SK-N-SH (cell line): ENCODE measurements at regions not wholly inside any gene's neighbourhood (a gene's known extent, or its start where the extent isn't known, plus 50 kb on each side); places are given as distances from the start of the nearest gene placed in this dataset.

ENCODE experiments used
- CTCF ChIA-PET: fragments of 300-600, 350-600 bp; formaldehyde crosslinking; extraction: SDS; loops from one replicate; lab custom pipeline; 2021; lab: Yijun Ruan, JAX
- POLR2A ChIA-PET: fragments of 350-600 bp; sonication (Branson Sonifier 250); formaldehyde crosslinking; extraction: SDS; loops from one replicate; lab custom pipeline; 2020; ENCODE audit warnings: antibody characterized with exemption, inconsistent platforms; lab: Yijun Ruan, JAX
- DNase-seq: peaks from one replicate; pipeline ENCODE4 v3.0.0; 2012
- H2AFZ ChIP-seq: fragments of 200-600 bp; sonication (generic); 2 replicates; pipeline ENCODE4 v1.8.1; 2016; ENCODE audit warnings: antibody characterized with exemption, mild to moderate bottlenecking, low read depth
- H3F3A ChIP-seq: fragments of 200-600 bp; sonication (generic); replicated peaks from 2 replicates; pipeline ENCODE3; 2016; ENCODE audit warnings: antibody characterized with exemption, mild to moderate bottlenecking; ENCODE audit not compliant: insufficient read depth
- H3K27ac ChIP-seq, 2 experiments: fragments of 200-500 bp in 1 of 2; fragments of 200-600 bp in 1 of 2; sonication (Bioruptor generic) in 1 of 2; sonication (generic), shearing (Covaris generic) in 1 of 2; 2 replicates each; pipeline versions ENCODE4 v1.5.1 to v1.6.1; 2014 to 2016; ENCODE audit warnings: low read depth in 2 of 2, inconsistent platforms in 1 of 2, low read length in 1 of 2, mild to moderate bottlenecking in 1 of 2, mixed read lengths in 1 of 2
- H3K27me3 ChIP-seq: fragments of 200-600 bp; sonication (generic), shearing (Covaris generic); 2 replicates; pipeline ENCODE4 v1.6.1; 2016; ENCODE audit warnings: mixed run types; ENCODE audit not compliant: insufficient read depth
- H3K36me3 ChIP-seq, 2 experiments: fragments of 200-500 bp in 1 of 2; fragments of 200-600 bp in 1 of 2; sonication (Bioruptor generic) in 1 of 2; sonication (generic) in 1 of 2; replicated peaks in 1 of 2; 2 replicates each; pipeline versions ENCODE3 to v1.5.1; 2014 to 2016; ENCODE audit warnings: low read length in 1 of 2, mild to moderate bottlenecking in 1 of 2; ENCODE audit not compliant: insufficient read depth in 2 of 2, control insufficient read depth in 1 of 2
- H3K4me1 ChIP-seq, 2 experiments: fragments of 200-500 bp in 1 of 2; fragments of 200-600 bp in 1 of 2; sonication (Bioruptor generic) in 1 of 2; sonication (generic), shearing (Covaris generic) in 1 of 2; 2 replicates each; pipeline versions ENCODE4 v1.5.1 to v1.6.1; 2014 to 2016; ENCODE audit warnings: low read depth in 1 of 2, low read length in 1 of 2, mixed run types in 1 of 2; ENCODE audit not compliant: insufficient read depth in 2 of 2, control insufficient read depth in 1 of 2
- H3K4me2 ChIP-seq: fragments of 200-600 bp; sonication (generic), shearing (Covaris generic); 2 replicates; pipeline ENCODE4 v1.6.1; 2017; ENCODE audit warnings: mixed run types
- H3K4me3 ChIP-seq, 2 experiments: fragments of 200-500 bp in 1 of 2; fragments of 200-600 bp in 1 of 2; sonication (Bioruptor generic) in 1 of 2; sonication (generic), shearing (Covaris generic) in 1 of 2; 2 replicates each; pipeline versions ENCODE4 v1.5.1 to v1.8.1; 2014 to 2016; ENCODE audit warnings: low read depth in 2 of 2, inconsistent platforms in 1 of 2, low read length in 1 of 2, mild to moderate bottlenecking in 1 of 2, mixed read lengths in 1 of 2, moderate library complexity in 1 of 2
- H3K79me2 ChIP-seq: fragments of 200-600 bp; sonication (generic); 2 replicates; pipeline ENCODE4 v1.8.1; 2017; ENCODE audit warnings: mild to moderate bottlenecking; ENCODE audit not compliant: insufficient read depth
- H3K9ac ChIP-seq: fragments of 200-600 bp; sonication (generic); 2 replicates; pipeline ENCODE4 v1.6.1; 2017; ENCODE audit warnings: mixed run types
- H3K9me2 ChIP-seq: fragments of 200-600 bp; sonication (generic); 2 replicates; pipeline ENCODE4 v1.6.1; 2017; ENCODE audit warnings: mixed run types
- H3K9me3 ChIP-seq: fragments of 200-600 bp; sonication (generic); 2 replicates; pipeline ENCODE4 v1.6.1; 2017; ENCODE audit warnings: mixed run types, mild to moderate bottlenecking, moderate library complexity
- H4K20me1 ChIP-seq: fragments of 200-600 bp; sonication (generic); 2 replicates; pipeline ENCODE4 v1.6.1; 2017; ENCODE audit warnings: mild to moderate bottlenecking, mixed run types; ENCODE audit not compliant: insufficient read depth
- CHD2 ChIP-seq: fragments of 150-350 bp; IDR thresholded peaks from 2 replicates; pipeline ENCODE4 v1.6.1; 2018; ENCODE audit warnings: low read length; ENCODE audit not compliant: partially characterized antibody
- CTCF ChIP-seq: fragments of 200-600 bp; sonication (generic); IDR thresholded peaks from 2 replicates; pipeline ENCODE4 v1.6.1; 2017; ENCODE audit warnings: antibody characterized with exemption, mild to moderate bottlenecking, moderate library complexity
- ELF1 ChIP-seq: IDR thresholded peaks from 2 replicates; pipeline ENCODE4 v1.4.0; 2012
- EP300 ChIP-seq, 2 experiments: IDR thresholded peaks; 2 replicates each; pipeline versions ENCODE4 v1.4.0 to v1.6.1; 2012; ENCODE audit warnings: borderline replicate concordance in 1 of 2, low read depth in 1 of 2, low read length in 1 of 2
- EZH2phosphoT487 ChIP-seq: fragments of 200-600 bp; sonication (generic); IDR thresholded peaks from 2 replicates; pipeline ENCODE4 v1.6.1; 2017; ENCODE audit warnings: low read depth, mixed run types, mild to moderate bottlenecking, antibody characterized with exemption, moderate library complexity, borderline replicate concordance
- FOXM1 ChIP-seq: IDR thresholded peaks from 2 replicates; pipeline ENCODE4 v1.4.0; 2012; ENCODE audit warnings: low read depth, mild to moderate bottlenecking
- GABPA ChIP-seq: IDR thresholded peaks from 2 replicates; pipeline ENCODE4 v1.4.0; 2012; ENCODE audit warnings: low read depth, mild to moderate bottlenecking
- GATA2 ChIP-seq: sonication (generic); formaldehyde crosslinking; IDR thresholded peaks from 2 replicates; pipeline ENCODE4 v1.5.0; 2020; ENCODE audit warnings: mild to moderate bottlenecking, missing genetic modification reagents
- MXI1 ChIP-seq: IDR thresholded peaks from 2 replicates; pipeline ENCODE4 v1.6.1; 2012; ENCODE audit warnings: mild to moderate bottlenecking, low read depth, low read length, improper control_type of control experiment
- NRF1 ChIP-seq: IDR thresholded peaks from 2 replicates; pipeline ENCODE4 v1.6.1; 2012; ENCODE audit warnings: low read depth, mild to moderate bottlenecking, low read length
- PBX3 ChIP-seq: IDR thresholded peaks from 2 replicates; pipeline ENCODE4; 2012
- RAD21 ChIP-seq: IDR thresholded peaks from 2 replicates; pipeline ENCODE4 v1.6.1; 2012; ENCODE audit warnings: mild to moderate bottlenecking, low read length
- SIN3A ChIP-seq: IDR thresholded peaks from 2 replicates; pipeline ENCODE4 v1.6.1; 2012; ENCODE audit warnings: low read depth, mild to moderate bottlenecking, low read length, moderate library complexity, borderline replicate concordance
- TAF1 ChIP-seq: IDR thresholded peaks from 2 replicates; pipeline ENCODE4 v1.6.1; 2012; ENCODE audit warnings: low read depth, mild to moderate bottlenecking, low read length, moderate library complexity, borderline replicate concordance
- TEAD4 ChIP-seq: IDR thresholded peaks from 2 replicates; pipeline ENCODE4 v1.4.0; 2012; ENCODE audit warnings: mild to moderate bottlenecking, borderline replicate concordance; ENCODE audit not compliant: insufficient read depth
- USF2 ChIP-seq: fragments of 150-350 bp; IDR thresholded peaks from 2 replicates; pipeline ENCODE4 v1.6.1; 2017; ENCODE audit warnings: antibody characterized with exemption, low read length, low read depth, borderline replicate concordance
- YY1 ChIP-seq: IDR thresholded peaks from 2 replicates; pipeline ENCODE4 v1.4.0; 2012; ENCODE audit warnings: low read depth, mild to moderate bottlenecking
- WGBS: methylation state at CpG from one replicate; pipeline ENCODE4 v1.1.6; 2017; ENCODE audit warnings: low lambda C conversion rate; 5-methylcytosine and 5-hydroxymethylcytosine counted together

- Histone ChIP-seq H3K4me1 (no peaks in the 10 kb centered on the region), H3K79me2 (no peaks in the 10 kb centered on the region), H4K20me1 (no peaks in the 10 kb centered on the region), H3K9me2 (no peaks in the 10 kb centered on the region), H3K9ac (no peak overlapping the region), H3K4me3 (no peak overlapping the region), H3K27ac (no peak overlapping the region), H3K36me3 (no peaks in the 10 kb centered on the region), H3K9me3 (no peaks in the 10 kb centered on the region), H2AFZ (no peak overlapping the region), H3K4me2 (no peak overlapping the region), H3F3A (no peaks in the 10 kb centered on the region), H3K27me3 (no peaks in the 10 kb centered on the region)
- TF ChIP-seq TEAD4 (no peak), TAF1 (no peak), PBX3 (no peak), CHD2 (no peak), EZH2phosphoT487 (no peak), YY1 (no peak), MXI1 (no peak), FOXM1 (no peak), SIN3A (no peak), USF2 (no peak), CTCF (no peak), RAD21 (no peak), GABPA (no peak), GATA2 (no peak)
- ChIA-PET CTCF (no interaction called here), POLR2A (no interaction called here)
- DNase-seq, result no peak
- 50% methylated on average over 1 of the region's 1 CpG for WGBS
These were observed 152.7 kb downstream of the C4orf33 start for GRCh38 chr4:129248621-129249020.

GRCh38 chr4:129254126-129254525 is 158.2 kb downstream of the C4orf33 start:
- H3K36me3 ChIP-seq, result no peaks in the 10 kb centered on the region
- ChIA-PET POLR2A (no interaction called here), CTCF (no interaction called here)
- no peak overlapping the region for H3K4me3 ChIP-seq
- H3K9me2 ChIP-seq, result no peaks in the 10 kb centered on the region; the same call in 1 of the 2 replicates
- no peaks in the 10 kb centered on the region for H4K20me1 ChIP-seq
- H3K79me2 ChIP-seq, result no peaks in the 10 kb centered on the region
- H3K4me1 ChIP-seq, result no peaks in the 10 kb centered on the region
- no peaks in the 10 kb centered on the region for H3K9me3 ChIP-seq
- TF ChIP-seq EZH2phosphoT487, result no peak
- TF ChIP-seq SIN3A, result no peak
- TF ChIP-seq ELF1, result no peak
- TF ChIP-seq NRF1, result no peak
- no peak for TF ChIP-seq FOXM1
- no peak for TF ChIP-seq EP300 (IDR thresholded peaks at IDR 0.05; ENCODE audit: borderline replicate concordance in 1 of 2, low read depth in 1 of 2, low read length in 1 of 2)
- TF ChIP-seq USF2, result no peak
- no peak for TF ChIP-seq TEAD4
- TF ChIP-seq GATA2, result no peak
- H3K27me3 ChIP-seq, result no peaks in the 10 kb centered on the region
- peak overlapping the region in 1 of 2 experiments; percentile 45; a peak in 2 of 4 replicates for H3K27ac ChIP-seq
- no peak overlapping the region for H2AFZ ChIP-seq
- no peak for DNase-seq
- no peaks in the 10 kb centered on the region for H3F3A ChIP-seq
- H3K9ac ChIP-seq, result no peak overlapping the region
- no peak overlapping the region for H3K4me2 ChIP-seq
